ENCODE measurements at regions not wholly inside any gene's neighbourhood (a gene's known extent, or its start where the extent isn't known, plus 50 kb on each side); places are given as distances from the start of the nearest gene placed in this dataset.

DNA sequence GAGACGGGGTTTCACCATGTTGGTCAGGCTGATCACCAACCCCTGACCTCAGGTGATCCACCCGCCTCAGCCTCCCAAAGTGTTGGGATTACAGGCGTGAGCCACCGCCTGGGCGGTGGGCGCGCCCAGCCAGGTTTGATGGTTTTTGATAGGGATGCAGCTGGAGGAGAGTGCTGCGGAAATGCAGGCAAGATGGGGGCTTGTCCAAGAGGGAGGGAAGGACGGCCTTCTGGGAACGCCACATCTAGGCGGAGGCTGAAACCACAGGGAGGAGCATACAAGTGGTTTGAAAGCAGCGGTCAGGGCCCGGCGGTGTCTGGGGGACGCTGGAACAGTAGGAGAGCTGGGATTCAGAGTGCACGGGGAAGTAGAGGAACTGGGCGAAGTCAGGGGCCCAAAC, 134.6 kb downstream of the VRK1 start:
- no peak for DNase-seq (ENCODE audit: low spot score)

GRCh38 chr14:96934638-96935330, 137.6 kb downstream of the VRK1 start:
- DNase-seq (ENCODE audit: low spot score), result no peak

DNA sequence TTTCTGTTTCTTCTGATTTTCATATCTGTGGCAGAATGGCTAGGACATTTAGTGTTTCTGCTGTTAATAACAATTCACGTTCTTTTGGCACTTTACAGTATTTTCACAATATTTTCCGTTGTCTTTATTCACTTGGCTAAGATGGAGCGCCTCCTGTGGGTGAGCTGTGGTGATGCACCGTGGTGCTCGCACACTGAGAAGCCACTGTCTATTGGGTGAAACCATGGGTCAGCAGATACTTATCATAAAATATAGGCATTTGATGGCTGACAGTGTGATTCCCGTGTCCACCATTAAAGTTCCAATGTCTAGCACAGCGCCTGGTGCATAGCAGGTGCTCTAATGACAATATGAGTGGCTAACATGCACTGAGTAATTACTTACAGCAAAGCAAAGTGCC, 141.8 kb downstream of the VRK1 start:
- DNase-seq (ENCODE audit: low spot score), result no peak

- DNase-seq (ENCODE audit: low spot score), result peak; percentile 17
Measured at GRCh38 chr14:96940009-96940408, 142.8 kb downstream of the VRK1 start.

DNA sequence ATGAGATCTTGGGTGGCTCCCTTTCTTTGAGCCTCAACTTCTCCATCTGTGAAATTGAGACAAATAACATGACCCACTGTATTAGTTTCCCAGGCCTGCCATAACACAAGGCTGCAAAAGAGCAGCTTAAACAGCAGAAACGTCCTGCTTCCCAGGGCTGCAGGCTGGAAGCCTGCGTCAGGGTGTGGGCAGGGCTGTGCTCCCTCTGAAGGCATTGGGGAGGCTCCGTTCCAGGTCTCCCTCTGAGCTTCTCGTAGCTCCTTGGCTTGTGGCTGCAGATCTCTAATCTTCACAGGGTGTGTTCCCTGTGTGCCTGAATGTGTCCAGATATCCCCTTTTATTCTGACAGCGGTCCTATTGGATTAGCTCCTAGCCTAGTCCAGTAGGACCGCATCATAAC, 147.1 kb downstream of the VRK1 start:
- DNase-seq (ENCODE audit: low spot score), result no peak

GRCh38 chr14:96945721-96946120, 148.5 kb downstream of the VRK1 start:
- DNase-seq (ENCODE audit: low spot score), result no peak

DNA sequence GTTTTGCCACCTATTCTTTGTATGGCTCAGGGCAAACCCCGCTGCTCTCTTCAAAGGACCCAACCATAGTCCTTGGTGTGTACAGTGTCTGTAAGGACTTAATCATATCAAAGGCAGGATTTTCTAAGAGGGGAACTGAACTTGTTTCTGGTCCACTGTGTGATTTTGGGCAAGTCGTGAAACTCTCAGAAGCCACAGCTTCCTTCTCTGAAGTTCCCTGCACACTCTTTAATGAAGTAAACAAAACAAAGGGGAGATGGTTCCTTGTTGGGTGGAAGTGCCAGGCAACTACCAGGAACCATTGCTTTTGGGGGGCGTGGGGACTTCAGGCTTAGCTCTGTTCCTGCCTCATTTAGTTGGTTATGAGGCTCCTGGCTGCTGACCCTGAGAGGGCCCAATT, 152.4 kb downstream of the VRK1 start:
- DNase-seq (ENCODE audit: low spot score), result no peak

GRCh38 chr14:96951511-96951910, 154.3 kb downstream of the VRK1 start:
- no peak for DNase-seq (ENCODE audit: low spot score)

GRCh38 chr14:96953087-96953874, 156.1 kb downstream of the VRK1 start:
- no peak for DNase-seq (ENCODE audit: low spot score)

DNA sequence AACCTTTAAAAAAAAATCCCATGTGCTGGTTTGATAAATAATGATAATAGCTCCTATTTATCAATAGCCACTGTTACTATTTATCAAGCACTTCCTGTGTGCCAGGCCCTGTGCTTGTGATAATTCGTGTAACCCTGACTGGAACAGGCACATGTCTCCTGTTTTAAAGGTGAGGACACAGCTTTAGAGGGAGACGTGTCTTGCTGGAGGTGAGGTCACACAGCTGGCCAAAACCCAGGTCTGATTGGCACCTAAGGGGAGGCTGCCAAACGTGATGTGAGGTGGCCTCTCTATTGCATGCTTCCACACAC, 156.6 kb downstream of the VRK1 start:
- no peak for DNase-seq (ENCODE audit: low spot score)

GRCh38 chr14:96956464-96957239, 159.5 kb downstream of the VRK1 start:
- no peak for DNase-seq (ENCODE audit: low spot score)

GRCh38 chr14:96958057-96958456, 160.9 kb downstream of the VRK1 start:
- no peak for DNase-seq (ENCODE audit: low spot score)

- no peak for DNase-seq (ENCODE audit: low spot score)
Measured at GRCh38 chr14:96959992-96960391, 162.8 kb downstream of the VRK1 start.

- no peak for DNase-seq (ENCODE audit: low spot score)
Measured at GRCh38 chr14:96960598-96961116, 163.5 kb downstream of the VRK1 start.

DNA sequence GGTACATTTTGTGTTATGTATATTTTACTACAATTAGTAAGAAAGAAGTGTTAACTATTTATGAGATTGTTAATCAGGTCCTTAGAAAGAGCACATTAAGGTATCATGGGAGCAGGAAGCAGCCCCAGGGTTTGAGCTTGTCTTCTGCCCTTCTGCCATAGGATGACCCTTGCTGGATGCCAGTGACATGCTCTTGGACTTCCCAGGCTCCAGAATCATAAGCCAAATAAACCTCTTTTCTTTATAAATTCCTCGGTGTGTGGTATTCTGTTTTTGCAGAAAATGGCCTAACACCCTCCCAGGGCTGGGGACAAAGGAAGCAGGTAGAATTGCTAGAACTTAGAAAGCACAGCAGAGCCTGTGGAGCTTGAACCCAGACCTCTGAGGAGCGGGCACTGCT, 164.7 kb downstream of the VRK1 start:
- DNase-seq (ENCODE audit: low spot score), result no peak

DNA sequence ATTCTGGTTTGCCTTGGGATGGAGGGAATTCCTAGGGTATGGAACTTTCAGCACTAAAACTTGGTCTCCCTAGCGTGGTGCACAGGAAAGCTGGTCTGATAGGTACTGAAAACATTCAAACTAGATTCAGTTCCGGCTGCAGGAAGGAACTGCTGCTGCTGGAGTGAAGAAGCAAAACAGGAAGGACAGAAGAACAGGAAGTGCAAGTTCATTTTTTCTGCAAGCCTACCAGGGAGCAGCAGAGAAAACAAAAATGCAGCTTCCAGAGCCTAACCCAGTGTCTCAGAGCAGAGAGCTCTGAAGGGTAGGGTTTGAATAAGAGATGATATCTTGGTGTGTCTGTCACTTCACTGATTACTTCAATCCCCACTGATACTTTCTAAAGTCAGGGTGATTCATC, 165.2 kb downstream of the VRK1 start:
- no peak for DNase-seq (ENCODE audit: low spot score)

DNA sequence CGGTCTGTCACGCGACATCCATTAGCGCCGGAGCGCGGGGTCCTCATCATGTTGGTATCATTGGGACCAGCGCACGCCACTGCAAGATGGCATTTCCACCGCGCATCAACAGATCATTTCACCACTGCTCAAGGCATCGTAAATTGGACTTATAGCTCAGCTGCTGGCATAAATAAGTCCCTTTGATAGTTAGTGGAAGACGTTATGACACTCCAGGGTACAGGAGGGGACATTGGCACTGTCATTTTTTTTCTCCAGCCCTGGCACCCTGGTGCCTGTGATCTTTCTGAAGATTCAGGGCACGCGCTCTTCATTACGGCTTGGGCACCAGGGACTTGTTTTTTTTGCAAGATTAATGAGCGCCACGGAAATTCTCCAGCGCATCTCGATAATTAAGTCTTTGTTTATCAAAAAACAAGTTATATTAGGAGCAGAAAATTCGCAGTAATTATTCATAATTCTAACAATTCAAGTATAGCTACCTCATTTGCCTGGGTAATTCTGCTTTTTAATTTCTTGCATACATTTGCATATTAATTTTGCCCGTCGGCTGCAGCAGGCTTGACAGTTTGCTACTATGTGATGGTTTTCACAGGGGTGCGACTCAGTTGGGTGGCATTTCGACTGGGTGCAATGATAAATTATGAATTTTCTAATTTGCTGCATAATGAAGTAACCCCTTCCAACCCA, 167.7 kb downstream of the VRK1 start:
- DNase-seq (ENCODE audit: low spot score), result no peak

- DNase-seq (ENCODE audit: low spot score), result no peak
Measured at GRCh38 chr14:96965885-96966595, 168.9 kb downstream of the VRK1 start.

DNA sequence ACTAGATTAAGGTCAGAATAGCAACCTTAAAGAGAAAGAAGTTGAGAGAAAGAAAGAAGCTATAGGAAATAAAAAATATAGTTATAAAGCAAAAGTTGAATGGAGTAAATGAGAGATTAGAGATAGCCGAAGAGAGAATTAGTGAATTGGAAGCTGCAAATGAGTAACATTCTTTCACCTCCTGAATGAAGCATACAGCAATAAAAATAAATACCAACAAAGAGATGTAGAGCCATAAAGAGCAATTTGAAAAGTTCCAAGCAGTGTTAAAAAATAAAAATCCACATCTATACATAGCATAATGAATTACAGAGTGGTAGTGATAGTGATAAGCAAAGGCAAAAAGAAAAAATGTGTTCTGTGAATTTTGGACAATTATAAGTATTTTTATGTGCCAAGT, 177.9 kb downstream of the VRK1 start:
- no peak for DNase-seq (ENCODE audit: low spot score)

DNA sequence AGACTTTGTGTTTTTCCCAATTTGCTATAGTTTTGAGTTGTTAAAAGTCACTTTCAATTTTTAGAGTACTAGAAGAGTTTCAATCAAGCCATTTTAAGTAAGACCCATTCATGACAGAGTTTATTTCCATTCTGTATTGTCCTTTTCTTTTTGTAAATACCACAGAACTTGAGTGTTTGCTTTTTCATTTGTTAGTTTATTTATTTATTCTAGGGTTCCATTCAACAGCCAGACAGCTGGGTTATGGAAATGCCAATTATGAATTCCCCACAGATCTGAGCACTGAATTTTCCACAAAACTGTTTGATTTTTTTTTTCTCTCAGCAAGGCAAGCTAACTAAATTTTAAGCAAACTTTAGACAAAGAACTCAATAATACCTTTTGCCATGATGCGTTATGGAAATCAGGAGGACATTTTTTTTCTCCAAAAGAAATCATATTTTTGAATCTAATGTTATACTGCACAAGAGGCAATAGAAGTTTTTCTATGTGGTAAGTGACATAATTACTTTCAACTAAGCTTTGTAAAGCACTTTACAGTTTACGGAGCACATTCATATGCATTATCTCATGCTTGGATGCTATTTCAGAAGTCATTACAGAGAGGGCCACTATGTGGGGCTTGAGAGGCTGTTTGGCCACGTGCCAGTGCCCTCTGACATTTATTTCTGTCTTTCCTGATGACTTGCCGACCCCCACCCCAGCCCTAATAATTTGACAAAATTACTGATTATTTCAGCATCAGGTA, 181.5 kb downstream of the VRK1 start:
- DNase-seq (ENCODE audit: low spot score), result no peak

- DNase-seq (ENCODE audit: low spot score), result no peak
Measured at GRCh38 chr14:96979611-96980074, 182.5 kb downstream of the VRK1 start.

Data from HuH-7 (cell line).